GM21447 (cell line): ENCODE measurements at regions not wholly inside any gene's neighbourhood (a gene's known extent, or its start where the extent isn't known, plus 50 kb on each side); places are given as distances from the start of the nearest gene placed in this dataset.
"Not testable (repeated sequence)": the region's sequence is repeated elsewhere in the genome, so short reads cannot be mapped to it uniquely, and the experiment has no call there.

Experiments used
- ATAC-seq: cut with Tn5 transposase; IDR thresholded peaks from one replicate; pipeline ENCODE4 v1.9.1; 2021; ENCODE audit not compliant: unreplicated experiment

DNA sequence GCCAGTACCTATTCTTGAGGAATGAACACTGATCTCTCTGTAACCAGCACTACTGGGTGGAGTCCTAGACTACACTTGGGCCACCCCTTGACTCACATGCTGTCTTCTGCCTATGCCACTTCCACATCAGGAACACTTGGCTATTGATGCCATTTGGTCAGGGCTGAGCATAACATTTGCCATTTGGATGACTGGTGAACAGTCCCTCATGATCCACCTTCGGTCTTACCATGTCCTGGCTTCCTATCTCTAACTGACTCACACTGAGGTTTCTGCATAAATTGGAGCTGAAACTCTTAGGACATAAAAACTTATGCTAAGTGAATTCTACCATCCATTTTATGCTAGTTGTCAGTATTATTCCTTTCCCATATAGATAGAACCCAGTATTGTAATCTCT, 91.7 kb upstream of the PELI2 start:
- no peak for ATAC-seq

DNA sequence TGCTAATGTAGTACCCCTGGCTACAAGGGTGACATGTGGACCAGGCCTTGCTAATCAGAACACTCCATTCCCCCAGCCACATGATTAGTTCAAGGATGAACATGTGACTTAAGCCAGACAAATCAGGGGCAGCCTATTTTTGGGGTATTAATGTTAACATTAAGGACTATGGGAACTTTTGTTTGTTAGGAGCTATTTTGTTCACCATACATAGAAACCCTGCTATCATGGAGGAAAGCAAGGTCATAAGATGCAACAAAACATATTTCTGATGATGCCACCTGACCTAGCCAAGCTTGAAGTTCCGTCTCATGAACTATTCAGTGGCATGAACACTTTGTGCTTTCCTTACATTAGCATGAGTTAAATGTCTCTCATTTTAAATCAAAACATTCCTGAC, 90.8 kb upstream of the PELI2 start:
- ATAC-seq: no peak

- ATAC-seq: no peak
Observed at GRCh38 chr14:56027916-56028712, 90.1 kb upstream of the PELI2 start.

DNA sequence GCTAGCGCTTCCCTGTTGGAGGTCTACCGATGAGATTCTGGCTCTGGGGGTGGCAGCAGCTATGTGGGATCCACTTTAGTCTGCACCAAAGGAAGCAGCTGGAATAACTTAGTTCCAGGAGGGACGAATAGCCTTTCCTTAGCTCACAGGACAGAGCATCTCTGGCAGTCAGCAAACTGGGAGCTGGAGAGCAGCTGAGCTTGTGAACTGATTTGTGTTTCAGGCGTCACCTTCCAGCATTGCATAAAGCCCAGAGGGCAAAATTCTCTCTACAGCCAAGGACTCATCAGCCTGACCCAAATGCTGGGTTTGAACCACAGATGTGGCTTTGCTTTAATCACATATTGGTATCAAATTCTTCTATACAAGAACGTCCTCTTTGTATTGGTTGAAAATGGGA, 81.9 kb upstream of the PELI2 start:
- no peak for ATAC-seq

DNA sequence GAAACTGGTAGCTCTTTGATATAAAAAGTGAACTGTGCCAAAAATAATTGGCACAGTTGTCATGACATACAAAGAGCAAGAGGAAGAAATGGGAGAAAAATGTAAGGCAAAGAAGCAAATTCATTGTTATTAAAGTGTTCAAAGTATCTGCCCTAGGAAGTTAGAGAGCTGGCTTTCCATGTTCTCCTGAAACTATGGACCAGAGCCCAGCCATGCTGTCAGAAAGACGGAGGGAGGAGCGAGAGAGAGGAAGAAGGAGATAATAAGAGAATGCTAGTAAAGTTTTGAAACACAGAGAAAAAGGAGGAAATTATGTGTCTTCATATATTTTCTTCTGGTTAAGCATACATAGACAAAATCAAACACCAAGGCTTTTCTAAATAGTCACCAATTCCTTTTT, 78.1 kb upstream of the PELI2 start:
- no peak for ATAC-seq

- ATAC-seq: no peak
Observed at GRCh38 chr14:56044196-56044595, 74.0 kb upstream of the PELI2 start.

GRCh38 chr14:56046546-56046945, 71.7 kb upstream of the PELI2 start:
- no peak for ATAC-seq

- no peak for ATAC-seq
Observed at GRCh38 chr14:56046996-56047395, 71.2 kb upstream of the PELI2 start.

DNA sequence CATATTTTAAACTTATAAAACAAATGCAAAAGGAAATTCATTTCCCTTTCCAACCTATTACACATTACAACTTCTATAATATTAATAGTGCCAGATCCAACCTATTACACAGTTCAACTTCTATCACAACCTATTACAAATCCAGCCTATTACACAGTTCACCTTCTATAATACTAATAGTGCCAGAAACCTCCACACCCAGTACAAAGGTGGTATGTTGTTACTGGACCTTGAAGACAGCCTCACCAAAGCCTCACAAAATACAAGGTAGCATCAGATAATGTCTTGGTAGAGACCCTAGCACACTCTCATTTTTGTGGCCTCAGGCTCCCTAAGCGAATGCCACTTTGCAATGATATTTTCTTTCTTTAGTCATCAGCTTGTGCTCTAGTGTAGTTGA, 68.7 kb upstream of the PELI2 start:
- ATAC-seq: no peak

GRCh38 chr14:56055511-56055910, 62.7 kb upstream of the PELI2 start:
- ATAC-seq: no peak

- no peak for ATAC-seq
Observed at GRCh38 chr14:56056031-56056430, 62.2 kb upstream of the PELI2 start.

GRCh38 chr14:56057071-56057741, 61.0 kb upstream of the PELI2 start:
- ATAC-seq: no peak

DNA sequence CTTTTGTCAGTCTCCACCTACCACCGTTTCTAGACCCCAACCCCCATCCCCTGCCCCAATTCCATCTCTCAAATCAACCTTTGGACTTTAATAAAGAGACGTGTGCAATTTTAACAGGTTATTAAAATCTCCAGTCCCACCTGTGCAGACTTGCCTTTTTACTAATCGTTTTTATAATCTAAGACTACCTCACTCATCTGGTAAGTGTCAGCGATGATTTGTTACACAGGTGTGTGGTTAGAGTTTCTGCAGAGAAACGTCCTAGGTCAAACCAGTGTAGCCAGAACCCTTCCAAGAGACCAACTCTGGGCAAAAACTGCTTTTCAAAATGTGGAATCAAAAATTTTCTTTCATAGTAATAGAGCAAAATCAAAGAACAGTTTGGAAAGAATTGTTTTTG, 60.4 kb upstream of the PELI2 start:
- no peak for ATAC-seq

- ATAC-seq: no peak
Observed at GRCh38 chr14:56059054-56059453, 59.2 kb upstream of the PELI2 start.

DNA sequence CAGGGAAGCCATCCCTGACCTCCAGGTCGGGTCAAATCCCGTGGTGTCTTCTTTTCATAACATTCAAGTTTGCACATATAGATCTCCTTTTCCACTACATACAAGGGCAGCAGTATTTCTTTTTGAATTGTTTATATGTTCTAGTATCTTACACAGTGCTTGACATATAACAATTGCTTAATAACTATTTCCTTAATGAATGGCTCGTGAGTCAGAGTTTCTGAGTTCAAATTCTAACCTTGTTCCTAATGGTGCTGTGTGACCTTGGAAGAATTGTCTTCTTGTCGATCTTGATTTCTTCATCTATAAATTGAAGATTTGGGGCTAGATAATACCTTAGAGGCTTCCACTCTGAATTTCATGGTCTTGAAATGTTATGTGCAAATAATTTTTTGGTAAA, 57.2 kb upstream of the PELI2 start:
- ATAC-seq: no peak

DNA sequence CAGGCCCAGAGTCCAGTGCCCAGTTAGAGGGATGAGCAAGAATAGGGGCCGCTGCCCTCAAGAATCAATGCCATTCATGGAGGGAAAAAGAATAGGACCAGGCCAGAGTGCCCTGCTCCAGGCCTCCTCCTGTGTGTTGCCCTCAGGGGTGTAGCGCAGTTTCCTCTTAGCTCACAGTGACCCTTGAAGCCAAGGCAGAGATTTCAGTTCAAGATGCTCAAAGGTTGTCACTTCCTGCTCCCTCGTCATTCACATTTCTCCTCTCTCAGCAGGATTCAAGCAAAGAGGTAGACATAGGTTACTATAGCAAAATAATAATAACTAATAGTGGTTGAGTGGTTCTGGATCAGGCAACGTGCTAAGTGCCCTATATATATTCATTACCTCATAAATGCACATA, 55.1 kb upstream of the PELI2 start:
- no peak for ATAC-seq

GRCh38 chr14:56064513-56064912, 53.7 kb upstream of the PELI2 start:
- no peak for ATAC-seq

GRCh38 chr14:56065199-56065598, 53.0 kb upstream of the PELI2 start:
- not testable (repeated sequence) for ATAC-seq

- no peak for ATAC-seq
Observed at GRCh38 chr14:56065621-56066290, 52.5 kb upstream of the PELI2 start.
